COR-L47 (cell line): ENCODE measurements at regions not wholly inside any gene's neighbourhood (a gene's known extent, or its start where the extent isn't known, plus 50 kb on each side); places are given as distances from the start of the nearest gene placed in this dataset.

Source experiments
- DNase-seq: peaks from one replicate; lab custom pipeline; 2025; lab: John Stamatoyannopoulos, UW

DNA sequence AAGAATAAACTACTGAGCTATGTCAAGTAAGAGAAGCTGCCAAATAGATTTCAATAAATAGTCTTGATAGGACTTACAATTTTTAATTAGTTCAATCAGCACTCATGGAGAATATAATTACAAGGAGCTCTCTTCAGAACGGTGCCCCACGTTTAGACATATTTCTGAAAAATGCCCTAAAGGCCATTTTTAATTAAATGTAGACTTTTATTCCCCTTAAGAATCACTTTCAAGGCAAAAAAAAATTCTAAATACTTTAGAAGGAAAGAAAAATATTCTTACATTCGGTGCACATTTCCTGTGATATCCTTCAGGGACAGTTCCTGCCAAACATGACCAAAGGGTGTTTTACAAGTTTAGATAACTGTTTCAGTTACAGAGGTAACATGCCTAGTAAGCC lies 202.5 kb upstream of the CDH7 start:
- no peak for DNase-seq

DNA sequence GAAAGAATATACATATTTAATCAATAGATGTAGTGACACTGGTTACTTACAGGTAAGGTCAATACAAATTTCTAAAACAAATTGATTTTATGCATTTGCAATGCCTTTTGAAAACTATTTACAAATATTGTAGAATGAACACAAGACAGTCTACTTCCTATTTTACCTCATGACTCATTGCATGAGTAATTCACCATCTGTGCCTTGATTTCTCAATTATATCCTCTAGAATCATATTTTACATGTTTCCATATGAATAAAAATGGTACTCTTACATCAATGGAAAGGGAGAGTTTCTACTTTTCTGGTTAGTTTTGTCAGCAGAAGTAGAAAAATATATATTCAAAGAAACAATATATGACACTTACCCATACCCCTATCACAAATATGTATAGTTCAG lies 203.8 kb upstream of the CDH7 start:
- DNase-seq: no peak

DNA sequence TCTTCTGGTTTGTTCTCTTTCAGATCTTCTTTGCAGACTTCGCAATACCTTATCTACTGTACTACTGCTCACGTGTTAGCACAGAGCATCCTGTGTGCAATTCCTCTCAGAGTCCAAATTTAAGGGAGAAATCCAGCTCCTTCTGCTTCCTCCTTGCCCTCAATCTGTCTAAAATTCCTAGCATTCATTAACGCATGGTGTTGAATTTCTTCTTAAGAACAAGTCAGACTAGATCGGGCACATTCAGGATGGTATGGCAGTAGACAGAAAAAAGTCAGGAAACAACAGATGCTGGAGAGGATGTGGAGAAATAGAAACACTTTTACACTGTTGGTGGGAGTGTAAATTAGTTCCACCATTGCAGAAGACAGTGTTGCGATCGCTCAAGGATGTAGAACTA lies 206.1 kb upstream of the CDH7 start:
- DNase-seq: no peak

DNA sequence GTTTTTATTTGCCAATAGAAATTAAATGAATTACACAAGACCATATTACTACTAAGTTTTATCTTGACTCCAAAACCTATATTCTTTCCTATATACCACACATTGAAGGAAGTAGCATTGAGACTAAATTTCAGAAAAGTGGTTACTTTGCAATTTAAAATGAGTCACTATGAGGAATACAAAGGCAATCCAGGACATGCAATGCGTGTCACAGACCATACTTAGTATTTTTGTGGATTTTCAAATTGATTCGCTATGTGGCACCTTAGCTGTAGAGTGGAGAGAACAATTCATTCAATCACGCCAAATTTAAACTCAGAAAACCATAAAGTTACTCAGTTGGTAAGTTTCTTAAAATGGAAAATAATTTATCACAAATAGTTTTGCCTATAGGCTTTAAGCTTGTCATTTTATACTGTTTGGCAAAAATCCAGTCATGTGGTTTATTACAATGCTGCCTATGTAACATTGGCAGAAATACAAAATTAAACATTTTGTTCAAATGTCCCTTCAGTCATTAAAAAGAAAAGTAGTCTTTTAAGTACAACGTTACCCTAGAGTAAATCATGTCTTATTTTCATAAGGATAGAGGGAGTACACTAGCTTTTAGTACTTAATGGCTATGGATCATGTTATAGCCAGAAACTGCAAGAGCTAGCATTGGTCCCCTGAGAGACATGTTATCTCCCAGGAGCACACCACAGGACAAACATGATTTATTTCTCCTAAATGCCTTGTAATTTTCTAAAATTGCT lies 222.8 kb upstream of the CDH7 start:
- DNase-seq: peak; percentile 10

DNA sequence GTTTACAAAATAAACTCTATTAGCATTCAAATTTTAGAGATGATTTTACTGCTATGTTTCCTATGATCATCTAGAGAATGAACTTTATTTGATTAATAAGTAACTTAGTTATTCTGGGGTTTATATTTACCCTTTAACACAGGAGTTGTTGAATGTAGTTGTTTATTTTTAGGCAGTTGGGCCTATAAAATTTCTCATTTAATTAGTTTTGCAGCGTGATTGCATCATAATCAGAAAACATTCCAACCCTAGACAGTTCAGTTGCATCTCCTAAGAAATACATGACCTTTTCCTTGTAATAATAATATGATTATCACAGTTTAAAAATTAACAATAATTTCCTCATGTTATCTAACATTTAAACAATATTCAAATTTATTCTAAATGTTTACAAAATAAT lies 224.7 kb upstream of the CDH7 start:
- no peak for DNase-seq

DNA sequence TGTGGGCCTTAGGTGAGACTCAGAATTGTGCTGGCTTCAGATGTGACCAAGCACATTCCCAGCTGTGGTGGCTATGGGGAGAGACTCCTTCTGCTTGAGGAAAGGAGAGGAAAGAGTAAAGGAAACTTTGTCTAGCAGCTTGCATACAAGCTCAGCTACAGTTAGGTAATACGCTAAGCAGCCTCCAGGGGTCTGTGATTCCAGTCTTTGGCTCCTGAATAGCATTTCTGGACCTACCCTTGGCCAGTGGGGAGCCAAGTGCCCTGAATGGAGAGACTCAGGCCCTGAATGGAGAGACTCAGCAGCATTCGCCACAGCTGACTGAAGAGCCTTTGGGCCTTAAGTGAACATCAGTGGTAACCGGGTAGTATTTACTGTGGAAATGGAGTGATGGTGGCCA lies 227.4 kb upstream of the CDH7 start:
- no peak for DNase-seq

DNA sequence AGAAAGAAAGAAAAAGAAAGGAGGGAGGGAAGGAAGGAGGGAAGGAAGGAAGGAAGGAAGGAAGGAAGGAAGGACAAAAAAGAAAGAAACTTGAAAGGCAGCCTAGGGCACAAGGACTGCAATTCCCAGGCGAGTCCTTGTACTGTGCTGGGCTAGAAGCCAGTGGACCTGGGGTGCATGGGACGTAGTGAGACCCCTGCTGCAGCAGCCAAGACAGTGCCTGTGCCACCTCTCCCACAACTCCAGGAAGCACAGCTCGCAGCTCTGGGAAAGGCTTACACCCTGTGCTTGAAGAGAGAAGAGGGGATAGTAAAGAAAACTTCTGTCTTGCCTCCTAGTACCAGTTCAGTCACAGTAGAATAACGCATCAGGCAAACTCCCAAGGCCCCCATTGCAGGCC lies 227.9 kb upstream of the CDH7 start:
- DNase-seq: no peak

DNA sequence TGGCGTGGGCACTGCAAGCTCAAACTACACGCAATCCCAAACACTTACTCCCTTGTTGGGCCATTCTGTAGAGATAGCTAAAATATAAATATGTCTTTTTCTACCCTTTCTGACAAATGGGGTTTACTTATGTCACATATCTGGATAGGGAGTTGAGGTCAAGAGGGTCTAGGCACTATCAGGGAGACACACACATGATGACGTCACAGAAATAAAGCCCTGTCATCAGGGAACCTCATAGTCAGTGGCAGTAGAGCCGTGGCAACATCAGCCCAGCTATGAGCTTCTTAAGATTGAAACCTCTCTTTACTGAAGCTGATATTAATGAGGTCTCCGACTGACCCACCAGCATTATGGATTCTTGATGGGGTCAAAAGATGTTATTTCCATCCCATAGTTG lies 234.6 kb upstream of the CDH7 start:
- DNase-seq: no peak

DNA sequence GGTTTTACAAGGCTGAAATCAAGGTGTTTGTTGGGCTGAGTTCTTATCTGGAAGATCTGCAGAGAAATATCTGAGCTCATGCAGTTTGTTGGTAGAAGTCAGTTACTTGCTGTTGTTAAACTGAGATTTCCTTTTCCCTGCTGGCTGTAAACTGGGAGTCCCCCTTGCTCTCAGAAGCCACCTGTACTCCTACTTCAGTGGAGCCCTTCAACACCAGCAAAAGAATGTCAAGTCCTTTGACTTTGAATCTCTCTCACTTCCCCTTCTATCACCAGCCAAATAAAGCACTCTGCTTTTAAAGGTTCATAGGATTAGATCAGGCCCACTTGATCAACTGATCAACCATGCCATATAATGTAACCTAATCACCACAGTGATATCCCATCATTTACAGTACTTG lies 252.2 kb upstream of the CDH7 start:
- DNase-seq: no peak

DNA sequence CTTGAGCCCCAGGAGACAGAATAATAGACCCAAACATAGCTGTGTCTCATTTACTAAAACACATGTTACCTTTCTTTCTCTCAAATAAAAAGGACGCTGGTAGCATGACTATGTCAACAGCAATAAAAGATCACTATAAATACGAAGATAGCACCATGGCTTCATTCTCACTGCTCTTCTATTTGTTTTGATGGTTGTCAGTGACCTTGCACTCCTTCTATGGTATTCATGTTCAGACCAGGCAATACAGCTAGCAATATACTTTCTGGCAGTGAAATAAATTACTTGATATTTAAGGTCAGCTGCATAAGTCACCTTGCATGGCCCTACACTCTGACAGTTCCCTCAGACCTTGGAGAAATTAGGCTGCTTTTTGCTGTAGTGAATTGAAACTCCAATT lies 263.2 kb upstream of the CDH7 start:
- DNase-seq: peak; percentile 23

DNA sequence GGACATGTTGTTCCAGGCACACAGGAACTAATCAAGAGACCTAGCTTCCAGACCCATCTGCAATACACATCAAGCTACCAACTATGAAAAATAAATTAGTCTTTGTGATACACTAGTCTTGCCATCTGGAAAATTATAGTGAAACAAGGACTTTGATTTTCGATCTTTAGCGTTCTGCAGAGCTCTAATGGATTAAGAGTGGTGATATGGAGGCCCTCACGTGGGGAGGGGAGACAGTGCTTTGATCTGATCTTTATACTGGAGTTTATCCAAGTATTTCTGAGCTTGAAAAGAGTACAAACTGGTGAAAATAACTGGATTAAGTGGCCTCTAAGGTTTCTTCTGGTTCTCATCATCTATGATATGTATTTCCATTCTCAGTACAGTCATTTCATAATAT lies 273.4 kb upstream of the CDH7 start:
- DNase-seq: no peak

DNA sequence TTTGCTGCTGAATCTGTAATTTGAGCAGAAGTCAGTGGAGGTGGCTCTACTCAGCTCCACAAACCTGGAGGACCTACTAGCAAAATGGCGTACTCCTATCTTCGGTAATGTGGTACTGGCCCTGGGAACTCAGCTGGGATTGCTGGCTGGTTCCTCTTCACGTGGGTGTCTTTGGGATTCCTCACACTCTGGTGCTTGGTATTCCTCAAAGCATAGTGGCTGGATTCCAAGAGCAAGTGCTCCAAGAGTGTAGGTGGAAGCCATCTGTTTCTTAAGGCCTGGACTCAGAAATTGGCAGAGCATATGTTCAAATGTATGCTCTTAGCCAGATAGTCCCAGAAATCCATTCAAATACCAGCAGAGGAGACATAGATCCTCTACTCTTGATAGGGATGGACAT lies 281.9 kb upstream of the CDH7 start:
- DNase-seq: no peak

DNA sequence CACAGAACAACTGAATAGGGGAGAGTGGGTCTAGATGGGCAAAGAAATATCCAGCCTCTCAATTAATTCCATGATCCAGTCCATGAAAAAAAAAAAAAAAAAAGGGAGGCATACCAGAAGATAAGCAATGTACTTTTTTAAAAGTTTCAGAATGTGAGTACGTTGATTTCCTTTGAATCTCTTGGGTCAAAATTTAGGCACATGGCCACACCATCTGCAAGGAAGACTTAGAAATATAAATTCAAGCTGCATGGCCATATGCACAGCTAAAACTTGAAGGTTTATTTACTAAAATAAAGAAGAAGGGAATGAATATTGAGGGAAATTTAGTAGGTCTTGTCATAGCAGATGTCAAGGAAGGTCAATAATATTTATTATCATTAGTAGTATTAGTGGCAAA lies 286.5 kb upstream of the CDH7 start:
- no peak for DNase-seq

DNA sequence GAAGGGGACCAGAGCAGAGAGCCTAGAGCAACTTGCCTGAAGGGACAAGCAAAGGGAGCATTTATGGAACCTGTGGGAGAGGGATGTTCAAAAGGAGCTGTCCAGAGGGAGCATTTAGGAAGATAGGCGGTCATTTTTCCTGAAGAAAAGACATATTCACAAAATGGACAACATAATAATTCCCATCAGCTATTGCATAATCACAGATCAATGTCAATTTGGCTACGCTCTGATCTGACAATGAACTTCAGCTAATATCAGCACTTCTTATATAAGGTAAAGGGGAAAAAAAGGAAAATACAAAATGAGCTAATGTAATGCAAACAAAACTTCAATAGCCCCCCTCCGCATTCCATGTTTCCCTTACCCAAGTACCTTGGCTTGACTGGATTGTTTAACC lies 291.1 kb upstream of the CDH7 start:
- no peak for DNase-seq

DNA sequence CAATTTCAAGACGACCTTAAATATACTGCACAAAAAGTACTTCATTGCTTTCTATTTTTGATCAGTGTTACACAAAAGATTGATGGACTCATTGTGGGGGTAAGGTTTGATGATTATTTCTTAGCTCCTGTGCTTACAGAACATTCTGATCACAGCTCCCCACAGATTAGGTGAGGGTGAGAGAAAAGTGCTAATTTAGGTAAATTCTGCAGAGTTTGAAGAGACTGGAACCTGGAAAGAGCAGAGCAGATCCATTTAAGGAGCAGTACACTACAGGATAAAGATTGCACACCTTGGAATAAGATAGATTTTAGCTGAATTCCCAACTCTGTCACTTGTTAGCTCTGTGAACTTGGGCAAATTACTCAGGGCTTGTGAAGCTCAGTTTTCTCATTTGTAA lies 291.9 kb upstream of the CDH7 start:
- no peak for DNase-seq

DNA sequence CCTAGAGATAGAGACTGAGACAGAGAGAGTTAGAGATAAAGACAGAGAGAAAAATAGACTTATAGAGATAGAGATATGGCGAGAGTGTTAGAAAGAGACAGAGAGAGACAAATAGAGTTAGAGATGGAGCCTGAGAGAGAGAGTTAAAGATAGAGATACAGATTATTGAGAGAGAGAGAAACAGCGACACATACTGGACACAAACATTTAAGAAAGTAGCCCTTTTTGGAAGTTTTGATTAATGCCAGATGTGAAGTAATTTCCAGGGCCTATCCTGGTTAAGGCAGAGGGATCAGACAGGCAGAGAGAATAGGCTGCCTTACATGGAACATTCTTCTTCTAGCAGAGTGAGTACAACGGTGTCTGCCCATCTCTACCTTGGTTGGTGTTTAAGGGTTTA lies 311.6 kb upstream of the CDH7 start:
- DNase-seq: no peak

DNA sequence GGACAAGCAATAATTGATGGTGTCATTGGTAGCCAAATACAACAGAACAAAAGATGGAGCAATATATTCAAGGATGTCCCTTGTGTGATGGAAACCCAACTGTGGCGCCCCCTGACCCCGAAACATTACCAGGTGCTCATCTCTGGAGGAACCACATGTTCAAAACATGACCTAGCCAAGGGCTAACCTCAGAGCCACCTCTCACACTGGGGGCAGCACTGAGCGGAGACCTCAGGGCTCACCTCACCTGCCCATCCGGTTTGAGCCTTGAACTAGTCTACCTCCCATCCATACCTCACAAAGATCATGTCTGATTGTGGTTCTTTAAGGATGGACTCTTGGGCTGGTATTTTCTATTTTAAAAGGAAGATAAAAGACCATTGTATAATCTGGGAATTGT lies 314.4 kb upstream of the CDH7 start:
- DNase-seq: no peak

DNA sequence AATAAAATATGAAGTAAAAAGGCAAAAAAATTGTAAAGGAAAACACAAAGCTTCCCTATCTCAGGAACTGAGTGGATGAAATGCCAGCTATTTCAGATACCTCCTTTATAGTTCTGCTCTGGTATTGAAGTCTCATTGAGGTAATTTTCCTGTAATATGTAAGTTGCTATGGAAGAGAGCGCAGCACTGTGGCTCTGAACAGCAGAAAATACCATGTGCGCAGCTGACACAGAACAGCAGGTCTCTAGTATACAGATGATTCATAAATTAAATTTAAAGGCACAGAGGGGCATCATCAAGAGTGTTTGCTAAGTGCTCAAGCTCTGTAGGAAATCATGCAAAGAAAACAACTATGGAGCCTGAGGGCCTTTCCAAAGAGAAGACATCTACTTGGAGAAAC lies 315.3 kb upstream of the CDH7 start:
- DNase-seq: peak; percentile 31

DNA sequence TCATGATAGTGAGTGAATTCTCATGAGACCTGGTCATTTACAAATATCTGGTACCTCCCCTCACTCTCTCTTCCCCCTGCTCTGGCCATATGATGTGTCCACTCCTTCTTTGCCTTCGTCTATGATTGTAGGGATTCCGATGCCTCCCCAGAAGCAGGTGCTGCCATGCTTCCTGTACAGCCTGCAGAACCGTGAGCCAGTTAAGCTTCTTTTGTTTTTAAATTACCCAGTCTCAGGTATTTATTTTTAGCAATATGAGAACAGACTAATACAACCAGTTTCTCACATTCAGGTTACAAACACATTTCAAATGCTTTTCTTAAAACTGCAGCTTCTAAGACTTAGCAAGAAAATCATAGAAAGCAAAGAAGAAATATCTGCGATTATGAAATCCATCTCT lies 321.2 kb upstream of the CDH7 start:
- DNase-seq: no peak

DNA sequence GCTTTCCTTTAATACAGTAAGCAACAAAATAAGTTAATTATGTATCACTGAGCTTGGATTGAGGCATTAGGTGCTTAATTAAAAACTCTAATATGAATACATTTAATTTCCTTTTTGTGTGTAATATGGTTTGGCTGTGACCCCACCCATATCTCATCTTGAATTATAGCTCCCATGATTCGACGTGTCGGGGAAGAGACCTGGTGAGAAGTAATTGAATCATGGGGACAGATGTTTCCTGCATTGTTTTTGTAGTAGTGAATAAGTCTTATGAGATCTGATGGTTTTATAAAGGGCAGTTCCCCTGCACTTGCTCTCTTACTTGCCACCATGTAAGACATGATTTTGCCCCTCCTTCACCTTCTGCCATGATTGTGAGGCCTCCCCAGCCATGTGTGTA lies 325.4 kb upstream of the CDH7 start:
- no peak for DNase-seq

DNA sequence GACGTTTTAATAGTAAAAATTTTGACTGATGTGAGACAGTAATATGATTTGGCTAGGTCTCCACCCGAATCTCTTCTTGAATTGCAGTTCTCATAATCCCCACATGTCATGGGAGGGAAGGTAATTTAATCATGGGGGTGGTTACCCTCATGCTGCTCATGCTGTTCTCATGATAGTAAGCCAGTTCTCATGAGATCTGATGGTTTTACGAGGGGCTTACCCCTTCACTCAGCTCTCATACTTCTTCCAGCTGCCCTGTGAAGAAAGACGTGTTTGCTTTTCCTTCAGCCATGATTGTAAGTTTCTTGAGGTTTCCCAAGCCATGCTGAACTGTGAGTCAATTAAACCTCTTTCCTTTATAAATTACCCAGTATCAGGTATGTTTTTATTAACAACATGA lies 327.0 kb upstream of the CDH7 start:
- DNase-seq: no peak

DNA sequence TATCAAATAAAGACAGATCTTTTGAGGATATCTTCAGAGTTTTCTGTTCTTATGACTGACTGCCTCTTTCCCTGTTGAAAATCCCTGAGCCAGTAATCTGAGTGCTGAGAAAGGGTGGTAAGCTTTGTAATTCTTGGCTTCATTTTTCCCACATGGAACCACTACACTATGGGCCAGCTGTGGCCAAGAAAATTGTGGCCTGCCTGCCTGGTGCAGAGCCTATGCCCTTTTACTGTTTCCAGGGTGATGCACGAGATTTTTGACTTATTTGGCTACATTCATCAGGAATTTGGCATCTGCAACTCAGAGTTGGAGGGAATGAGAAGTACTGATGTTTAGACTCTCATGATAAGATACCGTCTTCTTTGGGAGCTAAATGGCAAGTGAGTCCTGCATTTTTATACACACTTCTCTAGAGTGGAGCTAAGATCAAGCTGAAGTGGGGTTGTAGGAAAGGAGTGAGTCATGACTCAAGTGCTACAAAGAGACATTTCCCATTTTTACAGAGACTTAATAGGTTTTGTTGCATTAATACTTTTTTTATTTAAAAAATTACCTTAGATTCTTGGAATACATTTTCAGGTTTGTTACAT lies 328.2 kb upstream of the CDH7 start:
- DNase-seq: no peak

DNA sequence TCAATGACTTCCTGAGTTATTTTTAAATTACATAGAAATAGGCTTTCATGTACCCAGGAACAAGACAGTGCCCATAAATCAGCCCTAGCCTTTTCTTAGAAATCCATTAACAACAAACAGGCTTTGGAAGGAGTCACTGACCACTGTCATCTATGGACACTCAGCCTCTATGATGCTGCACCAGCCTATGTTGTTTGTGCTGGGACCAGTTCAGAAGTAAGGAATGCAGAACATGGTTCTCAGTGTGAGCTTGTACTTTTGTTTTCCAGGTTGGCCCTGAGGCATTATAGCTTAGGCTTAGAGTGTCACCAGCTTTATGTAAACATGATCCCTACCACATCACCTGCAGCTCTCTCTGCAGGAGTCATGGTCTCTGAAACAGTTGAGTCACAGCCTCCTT lies 335.7 kb upstream of the CDH7 start:
- no peak for DNase-seq

DNA sequence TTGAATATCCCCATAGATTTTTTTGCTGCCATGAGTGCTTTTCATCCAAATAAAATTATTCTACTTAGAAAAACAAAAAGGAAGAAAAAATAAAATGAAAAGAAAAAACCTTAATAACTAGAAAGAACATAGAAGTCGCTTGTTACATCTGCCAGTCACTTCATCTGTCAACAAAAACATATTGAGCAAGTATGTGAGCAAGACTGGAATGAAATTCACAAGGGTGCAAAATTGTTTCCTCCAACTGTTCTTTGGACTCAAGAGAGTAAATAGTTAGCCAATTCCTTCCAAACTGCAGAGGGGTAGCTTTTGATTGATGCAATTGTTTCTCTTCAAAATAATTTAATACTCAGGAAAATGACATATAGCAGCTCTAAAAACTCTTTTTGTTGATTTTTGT lies 336.3 kb upstream of the CDH7 start:
- no peak for DNase-seq
